ENCODE measurements at regions not wholly inside any gene's neighbourhood (a gene's known extent, or its start where the extent isn't known, plus 50 kb on each side); places are given as distances from the start of the nearest gene placed in this dataset.

GRCh38 chr6:88459643-88460042 is 293.5 kb upstream of the CNR1 start:
- Mint-ChIP-seq H3K36me3 (ENCODE audit: low read depth, unreplicated experiment) (no peaks in the 10 kb centered on the region), H3K27me3 (ENCODE audit: unreplicated experiment) (no peaks in the 10 kb centered on the region)

GRCh38 chr6:88459189-88459588 is 293.0 kb upstream of the CNR1 start:
- H3K9me3 Mint-ChIP-seq (ENCODE audit: unreplicated experiment) = no peaks in the 10 kb centered on the region
- H3K4me3 Mint-ChIP-seq (ENCODE audit: unreplicated experiment) = no peak overlapping the region
- no peak for DNase-seq (ENCODE audit: low spot score)

More at GRCh38 chr6:88459643-88460042, 293.5 kb upstream of the CNR1 start:
- H3K4me1 Mint-ChIP-seq (ENCODE audit: unreplicated experiment) = peaks cover 2% of the 10 kb centered on the region
- no peak for TF ChIP-seq CTCF (IDR thresholded peaks at IDR 0.05; ENCODE audit: unreplicated experiment)
- no peaks in the 10 kb centered on the region for H3K9me3 Mint-ChIP-seq (ENCODE audit: unreplicated experiment)
- H3K4me3 Mint-ChIP-seq (ENCODE audit: unreplicated experiment) = no peak overlapping the region
- no peak for DNase-seq (ENCODE audit: low spot score)
- H3K27ac Mint-ChIP-seq (ENCODE audit: unreplicated experiment) = no peak overlapping the region

GRCh38 chr6:88458662-88459061 is 292.5 kb upstream of the CNR1 start:
- Mint-ChIP-seq H3K4me1 (ENCODE audit: unreplicated experiment) (peaks cover 2% of the 10 kb centered on the region), H3K9me3 (ENCODE audit: unreplicated experiment) (no peaks in the 10 kb centered on the region), H3K36me3 (ENCODE audit: low read depth, unreplicated experiment) (no peaks in the 10 kb centered on the region), H3K27me3 (ENCODE audit: unreplicated experiment) (no peaks in the 10 kb centered on the region), H3K4me3 (ENCODE audit: unreplicated experiment) (no peak overlapping the region), H3K27ac (ENCODE audit: unreplicated experiment) (no peak overlapping the region)
- DNase-seq (ENCODE audit: low spot score) = no peak
- TF ChIP-seq CTCF (IDR thresholded peaks at IDR 0.05; ENCODE audit: unreplicated experiment) = no peak

More at GRCh38 chr6:88459189-88459588, 293.0 kb upstream of the CNR1 start:
- H3K36me3 Mint-ChIP-seq (ENCODE audit: low read depth, unreplicated experiment) = no peaks in the 10 kb centered on the region
- H3K27me3 Mint-ChIP-seq (ENCODE audit: unreplicated experiment) = no peaks in the 10 kb centered on the region
- no peak for TF ChIP-seq CTCF (IDR thresholded peaks at IDR 0.05; ENCODE audit: unreplicated experiment)
- H3K27ac Mint-ChIP-seq (ENCODE audit: unreplicated experiment) = no peak overlapping the region
- peaks cover 2% of the 10 kb centered on the region for H3K4me1 Mint-ChIP-seq (ENCODE audit: unreplicated experiment)

GRCh38 chr6:88456221-88456859 is 290.2 kb upstream of the CNR1 start:
- no peak overlapping the region for H3K27ac Mint-ChIP-seq (ENCODE audit: unreplicated experiment)
- no peak for TF ChIP-seq CTCF (IDR thresholded peaks at IDR 0.05; ENCODE audit: unreplicated experiment)
- no peak overlapping the region for H3K4me3 Mint-ChIP-seq (ENCODE audit: unreplicated experiment)
- no peak for DNase-seq (ENCODE audit: low spot score)
- no peaks in the 10 kb centered on the region for H3K4me1 Mint-ChIP-seq (ENCODE audit: unreplicated experiment)
- no peaks in the 10 kb centered on the region for H3K9me3 Mint-ChIP-seq (ENCODE audit: unreplicated experiment)
- H3K36me3 Mint-ChIP-seq (ENCODE audit: low read depth, unreplicated experiment) = no peaks in the 10 kb centered on the region
- H3K27me3 Mint-ChIP-seq (ENCODE audit: unreplicated experiment) = no peaks in the 10 kb centered on the region

GRCh38 chr6:88455317-88455716 is 289.2 kb upstream of the CNR1 start:
- Mint-ChIP-seq H3K4me3 (ENCODE audit: unreplicated experiment) (no peak overlapping the region), H3K27ac (ENCODE audit: unreplicated experiment) (no peak overlapping the region), H3K36me3 (ENCODE audit: low read depth, unreplicated experiment) (no peaks in the 10 kb centered on the region), H3K9me3 (ENCODE audit: unreplicated experiment) (no peaks in the 10 kb centered on the region), H3K4me1 (ENCODE audit: unreplicated experiment) (no peaks in the 10 kb centered on the region), H3K27me3 (ENCODE audit: unreplicated experiment) (no peaks in the 10 kb centered on the region)
- DNase-seq (ENCODE audit: low spot score) = no peak
- no peak for TF ChIP-seq CTCF (IDR thresholded peaks at IDR 0.05; ENCODE audit: unreplicated experiment)

Measured in endothelial cell (in vitro differentiated cells).